Mesenchymal stem cell (in vitro differentiated cells and primary cell): ENCODE measurements at regions not wholly inside any gene's neighbourhood (a gene's known extent, or its start where the extent isn't known, plus 50 kb on each side); places are given as distances from the start of the nearest gene placed in this dataset.

Experiments
- DNase-seq: peaks from one replicate; pipeline ENCODE4 v3.0.0-alpha.2; 2013
- H2AFZ ChIP-seq: one replicate; pipeline ENCODE4 v1.6.1; 2013; ENCODE audit warnings: low read depth, mild to moderate bottlenecking, control low read depth, inconsistent platforms, low read length, moderate library complexity
- H2AK5ac ChIP-seq: 2 replicates; pipeline ENCODE4 v1.6.1; 2013; ENCODE audit warnings: low read length, moderate library complexity, mild to moderate bottlenecking, inconsistent platforms; ENCODE audit not compliant: severe bottlenecking
- H2BK120ac ChIP-seq: one replicate; pipeline ENCODE4 v1.6.1; 2013; ENCODE audit warnings: low read depth, mild to moderate bottlenecking, inconsistent platforms, low read length, moderate library complexity
- H2BK12ac ChIP-seq, 2 experiments: one replicate each; pipeline ENCODE4 v1.6.1; 2013; ENCODE audit warnings: inconsistent platforms in 2 of 2, low read length in 2 of 2, mild to moderate bottlenecking in 2 of 2, moderate library complexity in 2 of 2, control low read depth in 1 of 2
- H2BK15ac ChIP-seq: one replicate; pipeline ENCODE4 v1.6.1; 2013; ENCODE audit warnings: mild to moderate bottlenecking, low read depth, inconsistent platforms; ENCODE audit not compliant: poor library complexity, severe bottlenecking
- H2BK5ac ChIP-seq: 2 replicates; pipeline ENCODE4 v1.6.1; 2013; ENCODE audit warnings: low read depth, mild to moderate bottlenecking, low read length, control low read depth, inconsistent platforms; ENCODE audit not compliant: poor library complexity, severe bottlenecking
- H3K14ac ChIP-seq, 2 experiments: one replicate each; pipeline ENCODE4 v1.6.1; 2013; ENCODE audit warnings: inconsistent platforms in 2 of 2, low read length in 2 of 2, control low read depth in 1 of 2, mild to moderate bottlenecking in 1 of 2, moderate library complexity in 1 of 2
- H3K18ac ChIP-seq, 2 experiments: one replicate each; pipeline ENCODE4 v1.6.1; 2013; ENCODE audit warnings: inconsistent platforms in 2 of 2, low read length in 2 of 2, control low read depth in 1 of 2, low read depth in 1 of 2, mild to moderate bottlenecking in 1 of 2
- H3K23ac ChIP-seq, 2 experiments: one replicate each; pipeline ENCODE4 v1.6.1; 2013; ENCODE audit warnings: inconsistent platforms in 2 of 2, low read length in 2 of 2, mild to moderate bottlenecking in 2 of 2, moderate library complexity in 2 of 2, control low read depth in 1 of 2
- H3K27ac ChIP-seq: 2 replicates; pipeline ENCODE4 v1.5.1; 2013; ENCODE audit warnings: mild to moderate bottlenecking, moderate library complexity, low read length, control low read depth, inconsistent platforms; ENCODE audit not compliant: poor library complexity, severe bottlenecking
- H3K27me3 ChIP-seq, 2 experiments: 2 replicates each; pipeline versions ENCODE4 v1.6.1 to v1.7.0; 2013; ENCODE audit warnings: low read length in 2 of 2, mild to moderate bottlenecking in 2 of 2, moderate library complexity in 2 of 2, control low read depth in 1 of 2, inconsistent platforms in 1 of 2; ENCODE audit not compliant: control insufficient read depth in 1 of 2, insufficient read depth in 1 of 2
- H3K36me3 ChIP-seq, 2 experiments: 2 replicates each; pipeline versions ENCODE4 v1.6.1 to v1.7.0; 2013; ENCODE audit warnings: low read length in 2 of 2, control low read depth in 1 of 2, inconsistent platforms in 1 of 2, low read depth in 1 of 2, mild to moderate bottlenecking in 1 of 2; ENCODE audit not compliant: insufficient read depth in 2 of 2, control insufficient read depth in 1 of 2
- H3K4ac ChIP-seq, 2 experiments: one replicate each; pipeline ENCODE4 v1.6.1; 2013; ENCODE audit warnings: inconsistent platforms in 2 of 2, low read length in 2 of 2, mild to moderate bottlenecking in 2 of 2, moderate library complexity in 2 of 2, control low read depth in 1 of 2, low read depth in 1 of 2
- H3K4me1 ChIP-seq: 2 replicates; pipeline ENCODE4 v1.6.1; 2013; ENCODE audit warnings: low read depth, low read length, control low read depth; ENCODE audit not compliant: control insufficient read depth, insufficient read depth
- H3K4me2 ChIP-seq: 2 replicates; pipeline ENCODE4 v1.6.1; 2013; ENCODE audit warnings: low read length, mild to moderate bottlenecking, inconsistent platforms; ENCODE audit not compliant: poor library complexity, severe bottlenecking
- H3K4me3 ChIP-seq, 2 experiments: 2 replicates each; pipeline versions ENCODE4 v1.5.1 to v1.7.0; 2013; ENCODE audit warnings: low read length in 2 of 2, mild to moderate bottlenecking in 2 of 2, control low read depth in 1 of 2, low read depth in 1 of 2; ENCODE audit not compliant: insufficient read depth in 1 of 2
- H3K79me1 ChIP-seq: replicated peaks from 2 replicates; pipeline ENCODE4 v1.6.1; 2013; ENCODE audit warnings: mild to moderate bottlenecking, control low read depth, low read length, inconsistent platforms; ENCODE audit not compliant: poor library complexity, severe bottlenecking
- H3K9ac ChIP-seq: 2 replicates; pipeline ENCODE4 v1.7.0; 2013; ENCODE audit warnings: mild to moderate bottlenecking, low read length, moderate library complexity
- H3K9me3 ChIP-seq: 2 replicates; pipeline ENCODE4 v1.7.0; 2013; ENCODE audit warnings: mild to moderate bottlenecking, low read length; ENCODE audit not compliant: control insufficient read depth
- H4K8ac ChIP-seq: one replicate; pipeline ENCODE4 v1.6.1; 2013; ENCODE audit warnings: inconsistent platforms, mild to moderate bottlenecking, low read length, moderate library complexity
- H4K91ac ChIP-seq: one replicate; pipeline ENCODE4 v1.6.1; 2013; ENCODE audit warnings: mild to moderate bottlenecking, low read length, inconsistent platforms
- WGBS: methylation state at CpG from one replicate; pipeline ENCODE4 v1.1.7; 2013; ENCODE audit warnings: mixed read lengths; 5-methylcytosine and 5-hydroxymethylcytosine counted together

DNA sequence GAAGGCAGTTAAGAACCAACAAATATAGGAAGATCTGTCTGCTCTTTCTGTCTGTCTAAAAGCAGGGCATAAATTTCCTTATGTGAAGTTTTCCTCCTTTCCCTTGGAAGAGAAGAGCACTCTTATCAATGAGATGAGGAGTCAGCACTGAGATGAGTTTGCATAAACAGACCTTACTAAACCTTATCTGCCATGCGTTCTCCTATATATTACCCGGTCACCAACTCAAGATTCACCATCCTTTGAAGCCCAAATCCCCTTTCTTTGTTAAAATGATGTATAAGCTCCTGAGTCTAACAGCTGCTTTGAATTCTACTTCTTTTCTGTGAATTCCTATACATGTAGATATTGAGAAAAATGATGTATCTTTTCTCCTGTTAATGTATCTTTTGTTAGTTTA, 65.5 kb upstream of the FHL2 start:
- H3K4ac ChIP-seq, result no peak overlapping the region
- H4K8ac ChIP-seq, result no peak overlapping the region
- DNase-seq, result no peak
- H2BK15ac ChIP-seq, result no peak overlapping the region
- no peak overlapping the region for H2BK5ac ChIP-seq
- H2AK5ac ChIP-seq, result no peak overlapping the region
- no peak overlapping the region for H2BK120ac ChIP-seq
- H3K9me3 ChIP-seq, result no peaks in the 10 kb centered on the region
- no peak overlapping the region for H3K4me2 ChIP-seq
- no peak overlapping the region for H3K14ac ChIP-seq
- no peak overlapping the region for H2BK12ac ChIP-seq
- no peak overlapping the region for H3K18ac ChIP-seq
- no peaks in the 10 kb centered on the region for H3K36me3 ChIP-seq
- H4K91ac ChIP-seq, result no peak overlapping the region
- H3K79me1 ChIP-seq, result no peaks in the 10 kb centered on the region
- H3K23ac ChIP-seq, result no peak overlapping the region
- peaks cover 3% of the 10 kb centered on the region for H3K4me1 ChIP-seq
- H3K27ac ChIP-seq, result no peak overlapping the region
- no peak overlapping the region for H2AFZ ChIP-seq
- 100% methylated on average over 1 of the region's 2 CpGs for WGBS
- no peak overlapping the region for H3K9ac ChIP-seq
- peaks cover 0 to 13% of the 10 kb centered on the region in 2 experiments for H3K27me3 ChIP-seq
- H3K4me3 ChIP-seq, result no peak overlapping the region

DNA sequence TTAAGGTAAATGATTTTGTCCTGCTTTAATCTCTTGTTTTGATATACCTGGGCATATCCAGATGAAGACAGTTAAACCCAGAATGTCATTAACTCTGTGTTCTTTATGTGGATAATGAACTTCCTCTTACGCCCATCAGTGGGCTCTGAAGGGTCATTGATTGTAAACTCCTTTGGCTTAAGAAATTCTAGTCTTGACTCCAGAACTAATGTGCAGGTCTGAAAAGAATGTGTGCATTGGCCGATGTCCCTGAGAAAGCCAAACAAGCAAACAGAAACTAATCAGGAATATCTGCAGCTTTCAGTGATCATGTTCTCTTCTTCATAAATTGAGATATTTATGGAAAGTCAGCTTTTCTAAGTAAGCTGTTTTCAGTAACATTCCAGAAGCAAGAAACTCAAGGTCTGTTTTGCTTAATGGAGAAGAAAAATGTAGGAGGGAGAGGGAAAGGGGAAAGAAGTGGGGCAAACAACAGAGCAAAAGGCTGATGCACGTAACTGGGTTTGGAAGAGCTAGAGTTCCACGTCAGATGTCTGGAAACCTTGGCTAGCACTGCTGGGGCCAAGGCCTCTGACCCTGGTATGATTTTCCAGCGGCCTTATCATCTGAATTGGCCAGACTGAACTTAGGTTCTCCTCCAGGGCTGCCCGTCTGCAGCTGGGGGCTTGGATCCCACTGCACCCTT, 61.3 kb upstream of the FHL2 start:
- DNase-seq, result no peak
- Histone ChIP-seq H3K9me3 (no peaks in the 10 kb centered on the region), H2BK120ac (no peak overlapping the region), H3K27me3 (no peaks in the 10 kb centered on the region), H2BK15ac (no peak overlapping the region), H4K91ac (peak overlapping the region; percentile 52), H4K8ac (peak overlapping the region; percentile 12), H3K27ac (no peak overlapping the region), H3K4me2 (no peak overlapping the region), H2AFZ (no peak overlapping the region), H3K4ac (no peak overlapping the region), H3K18ac (peak overlapping the region in 1 of 2 experiments; percentile 38), H3K4me1 (peaks cover 2% of the 10 kb centered on the region), H3K79me1 (no peaks in the 10 kb centered on the region), H3K9ac (peak overlapping the region; percentile 21), H3K4me3 (peak overlapping the region in 1 of 2 experiments; percentile 7), H2BK12ac (peak overlapping the region in 1 of 2 experiments; percentile 67), H3K23ac (no peak overlapping the region), H3K14ac (no peak overlapping the region), H2AK5ac (no peak overlapping the region), H3K36me3 (no peaks in the 10 kb centered on the region), H2BK5ac (no peak overlapping the region)
- 88% methylated on average over 6 of the region's 6 CpGs for WGBS

GRCh38 chr2:105458076-105458475, 59.2 kb upstream of the FHL2 start:
- H2BK120ac ChIP-seq, result no peak overlapping the region
- no peak overlapping the region for H2BK5ac ChIP-seq
- no peak overlapping the region for H4K91ac ChIP-seq
- no peak overlapping the region for H3K4me3 ChIP-seq
- H2AFZ ChIP-seq, result no peak overlapping the region
- no peak overlapping the region for H3K18ac ChIP-seq
- no peak overlapping the region for H3K27ac ChIP-seq
- WGBS, result 88% methylated on average over 3 of the region's 6 CpGs
- H3K36me3 ChIP-seq, result no peaks in the 10 kb centered on the region
- H3K4me2 ChIP-seq, result no peak overlapping the region
- H2AK5ac ChIP-seq, result no peak overlapping the region
- peaks cover 4% of the 10 kb centered on the region for H3K4me1 ChIP-seq
- H2BK15ac ChIP-seq, result no peak overlapping the region
- H3K4ac ChIP-seq, result no peak overlapping the region
- no peak overlapping the region for H3K23ac ChIP-seq
- H3K27me3 ChIP-seq, result no peaks in the 10 kb centered on the region
- H3K9ac ChIP-seq, result no peak overlapping the region
- H3K79me1 ChIP-seq, result no peaks in the 10 kb centered on the region
- DNase-seq, result no peak
- no peak overlapping the region for H2BK12ac ChIP-seq
- no peaks in the 10 kb centered on the region for H3K9me3 ChIP-seq
- H3K14ac ChIP-seq, result no peak overlapping the region
- no peak overlapping the region for H4K8ac ChIP-seq

GRCh38 chr2:105455488-105456003, 56.7 kb upstream of the FHL2 start:
- Histone ChIP-seq H3K79me1 (no peaks in the 10 kb centered on the region), H2BK15ac (no peak overlapping the region), H2BK5ac (peak overlapping the region; percentile 71), H3K4me1 (peaks cover 5% of the 10 kb centered on the region), H2AFZ (no peak overlapping the region), H3K27me3 (peaks cover 0 to under 1% of the 10 kb centered on the region in 2 experiments), H2AK5ac (no peak overlapping the region), H3K23ac (no peak overlapping the region), H3K4ac (no peak overlapping the region), H3K4me3 (no peak overlapping the region), H2BK120ac (peak overlapping the region; percentile 59), H3K18ac (no peak overlapping the region), H2BK12ac (no peak overlapping the region), H3K9me3 (no peaks in the 10 kb centered on the region), H4K8ac (no peak overlapping the region), H3K4me2 (no peak overlapping the region), H3K14ac (no peak overlapping the region), H3K27ac (peak overlapping the region; percentile 93), H4K91ac (no peak overlapping the region), H3K9ac (peak overlapping the region; percentile 54), H3K36me3 (no peaks in the 10 kb centered on the region)
- 0% methylated on average over 3 of the region's 3 CpGs for WGBS
- peak; percentile 95 for DNase-seq
